ELR (cell line): ENCODE measurements at regions not wholly inside any gene's neighbourhood (a gene's known extent, or its start where the extent isn't known, plus 50 kb on each side); places are given as distances from the start of the nearest gene placed in this dataset.
A peak's percentile ranks its signal among the peaks of the same experiment; 100 is the strongest.

Experiments
- DNase-seq: peaks from one replicate; pipeline ENCODE4 v3.0.0-alpha.2; 2015; ENCODE audit warnings: low read depth

DNA sequence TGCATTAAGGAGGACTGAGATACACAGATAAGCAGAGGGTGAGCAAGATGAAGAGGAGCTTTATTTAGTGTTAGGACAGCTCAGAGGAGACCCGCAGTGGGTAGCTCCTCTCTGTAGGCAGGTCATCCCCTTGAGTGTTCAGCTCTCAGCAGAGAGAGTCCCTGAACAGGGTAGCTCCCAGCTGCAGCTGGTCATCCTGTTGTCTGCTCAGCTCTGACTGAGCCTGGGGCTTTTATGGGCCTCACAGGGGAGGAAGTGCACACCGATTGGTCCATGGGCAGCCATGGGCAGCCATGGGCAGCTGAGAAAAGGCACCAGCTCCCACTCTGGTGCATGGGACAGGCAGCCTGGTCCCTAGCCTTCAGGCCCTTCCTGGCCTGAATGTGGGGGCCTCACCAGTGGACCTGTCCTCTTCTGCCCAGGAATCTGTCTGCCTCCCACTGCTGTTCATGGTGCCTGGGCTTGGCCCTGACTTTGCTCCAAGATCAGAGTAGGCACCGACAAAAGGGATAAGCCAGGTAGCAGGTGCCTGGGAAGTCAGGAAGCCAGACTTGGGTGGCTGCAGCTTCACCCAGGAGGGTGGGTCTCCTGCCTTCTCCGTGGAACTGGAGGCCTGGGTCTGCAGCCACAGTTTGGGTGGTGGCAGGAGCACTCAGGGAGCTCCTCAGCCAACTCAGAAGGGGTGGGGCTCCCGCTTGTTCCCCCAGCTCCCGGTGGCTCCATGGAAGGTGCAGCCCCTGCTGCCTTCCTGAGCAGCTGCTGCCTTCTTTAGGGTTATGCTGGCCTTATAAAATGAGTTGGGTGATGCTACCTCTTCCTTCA, 54.7 kb downstream of the MYEOV start:
- DNase-seq: no peak

DNA sequence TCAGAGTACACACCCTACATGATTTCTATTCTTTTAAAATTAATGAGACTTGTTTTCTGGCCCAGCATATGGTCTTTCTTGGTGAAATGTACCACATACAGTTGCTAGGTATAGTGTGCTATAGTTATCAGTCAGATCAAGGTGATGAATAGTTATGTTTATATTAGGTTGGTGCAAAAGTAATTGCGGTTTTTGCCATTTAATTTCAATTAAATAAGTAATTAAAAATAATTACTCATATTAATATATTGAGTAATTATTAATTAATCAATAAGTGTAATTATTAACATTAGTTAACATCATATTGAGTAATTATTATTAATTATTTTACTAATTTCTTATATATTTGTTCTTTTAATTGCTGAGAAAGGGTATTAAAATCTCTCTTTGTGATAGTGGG, 56.1 kb downstream of the MYEOV start:
- DNase-seq: no peak

DNA sequence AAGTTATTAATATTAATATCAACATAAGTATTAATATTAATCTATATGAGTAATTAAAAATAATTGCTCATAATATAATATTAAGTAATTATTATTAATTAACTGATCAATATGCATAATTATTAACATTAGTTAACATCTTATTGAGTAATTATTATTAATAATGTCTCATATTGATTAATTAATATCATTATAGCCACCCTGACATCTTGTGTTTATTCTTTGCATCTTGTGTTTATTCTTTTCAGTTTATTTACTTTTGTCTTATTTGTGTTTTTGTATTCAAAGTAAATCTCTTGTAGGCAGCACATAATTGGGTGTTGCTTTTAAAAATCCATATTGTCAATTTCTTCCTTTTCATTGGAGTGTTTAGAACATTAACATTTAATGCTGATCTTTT, 56.6 kb downstream of the MYEOV start:
- DNase-seq: no peak

DNA sequence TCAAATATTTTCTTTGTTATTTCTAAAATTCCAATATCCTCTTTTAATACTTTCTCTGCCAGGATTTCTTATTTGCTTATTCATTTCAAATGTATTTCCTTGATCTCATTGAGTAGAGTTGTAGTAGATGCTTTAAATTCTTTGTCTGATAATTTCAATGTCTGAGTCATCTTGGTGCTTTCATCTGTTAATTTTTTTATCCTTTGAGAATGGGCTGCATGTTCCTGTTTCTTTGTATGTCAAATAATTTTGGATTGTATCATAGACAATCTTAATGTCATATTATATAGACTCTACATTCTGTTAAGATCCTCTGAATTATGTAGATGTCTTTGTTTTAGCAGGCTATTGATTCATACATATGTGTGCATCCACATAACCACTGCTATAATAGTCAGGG, 57.5 kb downstream of the MYEOV start:
- peak; percentile 86 for DNase-seq

DNA sequence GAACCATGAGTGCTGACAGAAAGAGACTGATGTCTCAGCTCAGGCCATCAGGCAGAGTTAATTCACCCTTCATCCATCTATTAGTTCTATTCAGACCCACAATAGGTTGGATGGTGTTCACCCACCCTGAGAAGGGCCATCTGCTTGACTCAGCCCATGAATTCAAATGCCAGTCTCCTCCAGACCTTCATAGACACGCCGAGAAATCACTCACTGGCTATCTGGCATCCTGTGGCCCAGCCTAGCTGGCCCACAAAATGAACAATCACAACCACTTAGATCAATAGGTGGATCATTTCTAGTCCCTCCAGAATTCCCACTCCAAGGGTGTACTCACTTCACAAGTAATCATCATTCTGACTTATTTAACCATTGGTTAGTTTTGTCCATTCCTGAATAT, 58.2 kb downstream of the MYEOV start:
- peak; percentile 41 for DNase-seq

DNA sequence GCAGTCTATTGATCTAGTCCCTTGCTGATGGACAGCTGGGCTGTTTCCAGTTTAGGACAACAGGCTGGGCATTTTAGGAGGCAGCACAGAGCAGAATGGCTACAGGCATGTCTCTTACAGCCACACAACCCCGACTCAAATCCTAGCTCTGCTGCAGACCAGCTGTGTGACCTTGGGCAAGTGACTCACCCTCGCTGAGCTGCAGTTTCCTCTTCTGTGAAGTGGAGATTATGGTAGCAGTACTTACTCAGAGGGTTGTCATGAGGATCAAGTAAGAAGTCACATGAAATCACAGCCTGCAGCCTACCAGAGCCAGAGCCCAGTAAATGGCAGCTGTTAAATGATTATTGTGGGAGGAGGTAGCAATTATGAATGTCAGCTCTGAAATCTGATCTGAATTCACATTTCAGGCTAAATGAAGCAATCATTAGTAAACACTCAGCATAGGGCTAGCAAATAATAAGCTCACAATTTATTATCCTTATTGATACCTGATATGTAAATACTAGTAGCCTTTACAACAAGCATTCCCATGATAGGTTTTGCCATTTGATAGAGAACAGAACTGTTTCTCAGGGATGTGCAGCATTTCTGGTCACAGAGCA, 58.9 kb downstream of the MYEOV start:
- DNase-seq: peak; percentile 98

DNA sequence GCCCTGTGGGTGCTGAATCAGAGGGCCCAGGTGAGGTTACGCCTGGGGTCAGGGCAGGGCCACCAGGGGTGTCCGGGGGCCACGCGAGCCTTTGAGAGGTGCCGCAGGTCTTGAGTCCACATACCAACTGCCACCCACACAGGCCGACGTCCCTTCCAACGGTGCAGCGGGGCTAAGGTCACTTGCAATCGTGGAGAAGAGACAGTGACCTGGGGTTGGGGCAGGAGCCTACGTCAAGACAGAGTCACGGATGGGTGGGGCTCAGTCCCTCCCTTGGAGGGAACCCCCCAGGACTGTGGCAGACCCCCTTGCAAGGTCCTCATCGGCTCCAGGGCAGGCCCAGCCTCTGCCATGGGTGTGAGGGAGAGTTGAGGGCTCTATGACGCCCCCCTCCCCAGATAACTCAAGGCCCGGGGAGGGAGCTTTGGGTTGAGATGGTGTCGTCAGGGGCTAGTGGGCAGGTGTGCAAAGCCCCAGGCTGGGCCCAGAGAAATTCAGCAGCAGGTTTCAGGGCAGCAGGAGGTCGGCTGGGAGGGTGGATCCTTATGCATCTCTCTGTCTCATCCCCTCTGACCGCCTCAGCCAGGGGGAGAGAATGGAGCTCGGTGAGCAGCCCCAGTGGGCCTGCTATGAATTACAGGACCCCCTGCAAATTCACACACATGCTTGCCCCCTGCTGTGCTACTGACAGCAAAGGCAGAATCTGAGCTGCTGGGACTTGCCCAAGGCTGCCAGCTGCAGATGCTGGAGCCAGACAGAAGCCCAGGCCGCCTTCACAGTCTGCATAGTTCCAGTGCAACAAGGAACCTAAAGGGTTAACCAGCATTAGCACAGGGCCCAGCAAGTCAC, 60.0 kb downstream of the MYEOV start:
- no peak for DNase-seq

DNA sequence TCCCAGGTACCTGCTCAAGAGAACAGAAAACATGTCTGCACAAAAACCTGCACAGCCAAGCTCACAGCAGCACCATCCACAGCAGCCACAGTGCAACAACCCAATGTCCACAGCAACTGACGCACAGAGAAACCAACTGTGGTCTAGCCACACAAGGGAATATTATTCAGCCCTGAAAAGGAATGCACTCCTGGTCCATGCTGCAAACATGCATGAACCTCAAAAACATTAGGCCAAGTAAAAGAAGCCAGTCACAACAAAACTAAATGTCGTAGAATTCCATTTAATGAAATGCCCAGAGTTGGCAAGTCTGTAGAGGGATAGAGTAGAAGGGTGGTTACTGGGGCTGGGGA, 60.6 kb downstream of the MYEOV start:
- DNase-seq: no peak

DNA sequence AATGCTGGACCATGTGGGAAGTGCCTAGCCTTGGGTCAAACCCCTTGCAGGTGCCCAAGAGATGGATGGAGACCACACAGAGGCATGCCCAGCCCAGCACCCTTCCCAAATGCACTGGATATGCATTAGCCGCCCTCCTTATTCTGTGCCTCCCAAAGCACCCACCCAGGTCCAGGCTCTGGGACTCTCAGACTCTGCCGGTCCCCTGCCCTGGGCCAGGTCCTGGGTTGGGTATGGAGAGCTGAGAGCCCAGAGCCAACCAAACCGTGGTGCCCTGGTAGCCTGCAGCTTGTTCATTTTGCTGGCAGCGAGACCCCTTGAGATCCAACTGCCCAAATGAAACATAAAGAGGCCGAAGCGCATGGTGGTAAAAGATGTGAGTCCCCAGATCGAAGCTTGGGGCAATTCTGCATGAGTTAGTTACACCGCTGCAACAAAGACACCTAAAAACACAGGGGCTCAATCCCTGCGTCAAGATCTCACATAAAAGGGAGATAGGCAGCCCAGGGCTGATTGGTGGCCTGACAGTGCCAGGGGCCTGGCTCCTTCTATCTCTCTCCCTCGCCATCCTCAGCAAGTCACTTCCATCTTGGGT, 61.5 kb downstream of the MYEOV start:
- no peak for DNase-seq

DNA sequence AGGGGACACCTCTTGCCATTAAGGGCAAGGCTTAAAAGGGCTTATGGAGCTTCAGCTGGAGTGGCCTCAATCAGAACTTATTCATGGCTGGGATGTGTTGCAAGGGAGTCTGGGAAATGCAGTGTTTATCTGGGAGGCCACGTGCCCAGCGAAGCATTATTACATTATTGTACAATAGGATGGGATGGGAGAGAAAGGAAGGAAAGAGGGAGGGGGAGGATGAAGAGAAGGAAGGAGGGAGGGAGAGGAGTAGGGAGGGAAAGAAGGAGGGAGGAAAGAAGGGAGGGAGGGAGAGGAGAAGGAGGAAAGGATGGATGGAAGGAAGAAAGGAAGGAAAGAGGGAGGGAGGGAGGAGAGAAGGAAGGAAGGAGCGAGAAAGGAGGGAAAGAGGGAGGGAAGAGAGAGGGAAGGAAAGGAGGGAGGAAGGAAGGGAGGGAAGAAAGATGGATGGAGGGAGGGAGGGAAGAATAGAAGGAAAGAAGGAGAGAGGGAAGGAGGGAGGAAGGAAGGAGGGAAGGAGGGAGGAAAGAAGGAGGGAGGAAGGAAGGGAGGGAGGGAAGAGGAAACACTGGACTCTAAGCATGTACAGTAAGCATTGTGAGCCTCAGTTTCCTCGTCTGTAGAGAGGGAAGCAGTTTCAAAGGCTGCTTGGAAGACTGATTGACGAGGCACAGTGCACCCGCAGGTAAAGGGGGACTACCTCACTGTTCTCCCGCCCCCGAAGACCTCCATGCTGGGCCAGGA, 62.2 kb downstream of the MYEOV start:
- DNase-seq: no peak

DNA sequence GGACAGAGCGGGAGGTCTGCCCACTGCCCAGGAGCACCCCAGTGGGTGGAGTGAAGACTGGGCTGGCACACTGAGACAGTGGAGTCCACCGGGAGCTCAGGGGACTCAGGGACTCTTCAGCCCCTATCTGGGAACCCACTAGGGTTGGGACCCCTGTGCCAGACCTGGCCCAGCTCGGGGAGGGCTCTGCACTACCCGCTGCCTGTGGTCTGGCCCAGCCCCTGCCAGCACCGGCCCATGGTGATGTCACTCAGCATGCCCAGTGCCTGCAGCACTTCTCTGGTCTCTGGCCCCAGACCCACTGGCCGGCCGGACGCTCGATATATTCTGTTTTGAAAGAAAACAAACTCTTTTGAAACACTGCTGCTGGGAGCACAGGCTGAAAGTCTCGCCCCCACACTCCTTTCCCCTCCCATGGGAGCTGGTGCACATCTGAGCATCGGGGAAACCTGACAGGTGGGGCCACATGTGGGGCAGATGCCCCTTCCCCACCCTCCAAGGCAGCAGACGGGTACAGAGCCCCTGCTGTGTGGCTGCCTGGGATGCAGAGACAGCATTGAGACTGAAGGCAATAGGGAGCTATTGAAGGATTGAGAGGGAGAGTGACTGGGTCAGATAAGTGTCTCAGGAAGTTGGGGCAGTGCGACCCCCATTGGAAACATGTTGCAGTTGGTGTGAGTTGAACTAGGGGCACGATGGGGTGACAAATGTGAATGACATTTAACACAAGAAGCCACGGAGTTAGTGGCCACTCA, 62.9 kb downstream of the MYEOV start:
- no peak for DNase-seq

DNA sequence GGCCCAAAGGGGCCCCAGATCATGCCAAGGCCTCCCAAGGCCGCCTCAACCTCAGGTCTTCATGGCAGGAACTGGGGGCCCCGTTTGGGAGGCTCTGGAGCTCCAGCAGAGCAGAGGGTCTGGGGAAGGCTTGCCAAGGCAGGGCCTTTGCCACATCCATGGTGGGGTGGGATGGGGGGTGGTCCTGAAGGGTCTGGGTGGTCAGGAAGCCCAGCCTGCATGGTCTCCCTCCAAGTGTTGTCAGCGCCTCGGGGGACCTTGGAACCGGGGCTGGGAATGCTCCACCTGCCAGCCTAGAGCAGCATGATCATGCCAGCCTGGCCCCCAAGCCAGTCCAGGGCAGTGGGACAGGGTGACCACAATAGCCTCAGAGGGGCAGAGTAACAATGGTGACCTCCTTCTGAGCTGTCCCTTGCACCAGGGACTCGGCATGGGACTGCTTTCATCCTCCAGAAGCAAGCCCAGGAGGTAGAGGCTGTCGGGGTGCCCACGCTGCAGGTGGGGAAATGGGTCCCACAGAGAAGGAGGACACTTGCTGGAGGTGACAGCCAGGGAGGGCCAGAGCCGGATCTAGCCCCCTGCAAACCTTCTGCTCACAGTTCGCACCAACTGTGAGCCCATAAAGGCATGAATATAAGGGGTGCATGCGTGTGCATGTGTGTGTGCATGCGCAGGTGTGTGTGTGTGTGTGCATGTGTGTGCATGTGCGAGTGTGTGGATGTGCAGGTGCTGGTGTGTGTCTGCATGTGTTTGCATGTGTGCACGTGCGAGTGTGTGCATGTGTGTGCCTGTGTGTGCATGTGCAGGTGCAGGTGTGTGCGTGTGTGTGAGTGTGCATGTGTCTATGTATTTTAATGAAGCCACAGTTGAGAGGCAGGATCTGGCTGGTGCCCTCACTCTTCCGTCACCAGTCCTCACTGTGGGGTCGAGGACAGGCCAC, 63.8 kb downstream of the MYEOV start:
- DNase-seq: no peak

DNA sequence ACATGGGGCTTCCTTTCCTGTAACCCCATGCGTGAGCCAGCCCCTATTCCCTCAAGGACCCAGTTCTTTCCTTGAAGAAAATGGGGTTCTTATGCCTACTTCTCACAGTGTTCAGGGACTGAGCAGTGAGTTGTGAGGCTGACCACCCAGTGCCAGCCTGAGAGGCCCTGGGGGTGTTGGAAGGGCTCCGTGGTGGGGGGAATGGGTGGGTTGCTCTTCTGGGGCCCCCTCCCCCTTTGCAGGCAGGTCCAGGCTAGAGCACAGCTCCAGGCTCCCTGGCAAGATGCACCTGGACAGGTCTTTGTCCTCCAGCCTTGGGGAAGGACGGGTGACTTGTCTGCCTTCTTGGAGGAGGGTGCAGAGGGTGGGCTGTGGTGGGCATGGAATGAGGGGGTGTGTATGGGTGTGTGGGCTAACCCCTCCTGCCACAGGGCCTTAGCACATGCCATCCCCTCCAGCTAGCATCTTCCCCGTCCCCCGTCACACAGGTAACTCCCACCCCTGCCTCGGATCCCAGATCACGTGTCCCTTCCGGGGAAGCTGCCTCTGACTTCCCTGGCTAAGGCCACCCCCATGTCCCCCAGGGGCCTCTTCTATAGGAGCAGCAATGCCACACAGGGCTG, 64.6 kb downstream of the MYEOV start:
- DNase-seq: no peak

DNA sequence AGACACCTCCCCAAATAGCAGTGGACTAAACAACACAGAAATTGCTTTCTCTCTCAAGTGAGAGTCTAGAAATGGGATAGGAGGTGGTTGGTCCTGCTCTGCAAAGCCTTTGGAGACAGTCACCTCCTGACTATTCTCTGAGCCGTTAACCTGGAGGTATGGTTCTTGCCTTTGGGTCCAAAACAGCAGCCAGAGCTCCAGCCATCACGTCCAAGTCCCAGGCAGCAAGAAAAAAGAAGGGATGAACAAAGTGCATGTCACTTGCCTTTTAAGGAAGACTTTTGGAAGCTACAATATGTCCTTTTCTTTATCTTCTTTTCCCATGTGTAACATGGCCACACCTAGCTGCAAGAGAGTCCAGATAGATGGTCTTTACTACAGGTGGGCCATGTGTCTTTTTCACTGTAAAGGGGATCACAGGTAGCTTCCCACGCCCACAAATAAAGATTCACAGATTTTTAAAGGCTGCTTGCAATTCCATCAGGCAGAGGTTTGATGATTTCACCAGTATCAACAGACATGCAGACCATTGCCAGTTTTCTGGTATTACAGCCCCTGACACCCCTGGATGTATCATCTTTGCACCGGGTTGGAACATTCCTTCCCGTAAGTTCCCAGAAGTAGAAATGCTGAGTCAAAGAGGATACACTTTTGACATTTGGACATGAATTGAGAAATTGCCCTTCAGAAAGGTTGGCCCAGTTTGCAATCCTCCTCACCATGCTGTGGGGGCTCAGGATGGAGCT, 66.0 kb downstream of the MYEOV start:
- no peak for DNase-seq

DNA sequence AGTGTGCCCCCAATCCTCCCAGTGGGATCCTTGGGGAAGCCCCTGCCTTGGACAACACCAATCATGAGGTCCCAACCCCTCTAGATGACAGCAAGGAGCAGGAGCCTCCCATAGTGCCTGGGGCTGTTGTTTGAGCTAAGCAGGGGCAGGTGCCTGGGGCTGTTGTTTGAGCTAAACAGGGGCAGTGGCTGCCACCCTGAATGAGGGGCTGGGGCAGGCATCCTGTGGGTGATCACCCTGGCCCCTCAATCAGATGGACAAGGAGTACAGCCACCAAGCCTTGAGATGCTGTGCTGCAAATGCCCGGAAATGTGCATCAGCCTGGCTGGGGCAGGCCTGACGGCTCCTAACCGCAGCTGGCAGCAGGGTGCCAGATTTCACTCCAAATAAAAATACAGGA, 66.7 kb downstream of the MYEOV start:
- DNase-seq: no peak

DNA sequence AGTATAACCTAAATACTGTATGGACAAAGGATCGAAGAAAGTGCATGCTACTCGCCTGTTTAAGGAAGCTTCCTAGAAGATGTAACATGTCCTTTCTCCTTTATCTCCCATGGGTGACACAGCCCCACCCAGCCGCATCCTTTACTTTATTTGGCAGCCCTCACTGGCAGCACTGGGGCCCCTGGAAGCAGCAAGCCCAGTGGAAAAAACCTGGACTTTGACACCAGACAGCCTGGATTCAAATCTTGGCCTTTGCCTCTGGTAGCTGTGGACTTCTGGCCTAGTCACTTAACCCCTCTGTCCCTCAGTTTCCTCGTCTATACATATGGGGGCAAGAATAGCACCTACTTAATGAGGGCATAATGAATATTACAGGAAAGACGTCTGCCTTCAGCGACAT, 67.1 kb downstream of the MYEOV start:
- DNase-seq: no peak

DNA sequence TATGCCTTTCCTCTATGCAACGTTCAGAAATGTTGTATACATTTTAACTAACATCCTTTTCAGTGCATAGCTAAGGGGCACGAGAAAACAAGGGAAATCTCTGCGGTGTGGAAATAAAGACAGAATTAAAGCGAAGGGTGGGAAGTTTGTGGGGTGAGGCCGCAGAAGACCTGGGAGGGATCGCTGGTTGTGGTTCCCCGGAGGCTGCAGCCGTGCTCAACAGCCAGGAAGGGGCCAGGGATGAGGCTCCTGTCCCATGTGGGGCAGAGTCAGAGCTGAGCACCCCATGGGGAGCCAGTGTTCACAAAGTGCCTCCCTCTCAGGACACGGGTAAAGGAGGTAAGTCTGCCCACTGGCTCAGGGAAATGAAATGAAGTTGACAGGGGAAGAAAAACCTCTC, 67.5 kb downstream of the MYEOV start:
- DNase-seq: no peak

DNA sequence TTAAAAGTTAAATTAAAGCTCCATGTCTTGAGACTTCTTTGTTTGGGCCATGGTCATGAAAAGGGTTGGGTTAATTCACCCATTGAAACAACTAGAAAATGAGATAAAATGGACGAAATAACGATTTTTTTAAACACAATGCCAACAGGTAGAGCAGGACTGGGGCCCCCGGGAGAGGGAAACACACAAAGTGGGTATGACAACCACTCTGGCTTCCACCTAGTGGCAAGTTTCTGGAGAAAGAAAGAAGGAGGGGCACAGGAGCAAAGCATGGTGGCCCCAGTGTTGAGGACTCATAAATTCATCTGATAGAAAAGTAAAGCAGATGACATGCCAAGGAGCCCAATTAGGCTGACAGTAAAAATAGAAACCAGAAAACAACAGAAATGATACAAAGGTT, 68.4 kb downstream of the MYEOV start:
- no peak for DNase-seq

DNA sequence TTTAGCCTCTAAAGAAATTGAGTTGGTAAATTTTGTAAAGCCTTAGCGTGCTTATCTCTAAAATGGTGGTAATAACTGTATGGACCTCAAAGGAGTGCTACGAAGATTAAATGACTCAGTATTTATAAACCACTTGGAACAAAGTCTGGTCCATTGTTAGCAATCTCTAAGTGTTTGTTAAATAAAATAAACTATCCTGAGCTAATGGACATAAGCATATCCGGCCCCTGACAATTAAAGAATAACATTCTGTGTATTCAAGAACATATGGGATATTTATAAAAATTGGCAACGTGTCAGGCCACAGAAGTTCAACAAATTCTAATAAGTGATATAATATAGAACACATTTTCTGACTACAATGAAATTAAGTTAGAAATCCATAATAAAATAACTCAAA, 71.0 kb downstream of the MYEOV start:
- DNase-seq: peak; percentile 54
